HCEC 1CT (cell line): ENCODE measurements at regions not wholly inside any gene's neighbourhood (a gene's known extent, or its start where the extent isn't known, plus 50 kb on each side); places are given as distances from the start of the nearest gene placed in this dataset.

Source experiments
- DNase-seq: peaks from one replicate; pipeline ENCODE4 v3.0.0-alpha.2; 2017

- DNase-seq: no peak
These were observed 842.0 kb downstream of the HACE1 start for GRCh38 chr6:104017410-104018381.

GRCh38 chr6:104014163-104014959, 845.4 kb downstream of the HACE1 start:
- DNase-seq: no peak

- DNase-seq: no peak
These were observed 846.3 kb downstream of the HACE1 start for GRCh38 chr6:104013312-104013971.

DNA sequence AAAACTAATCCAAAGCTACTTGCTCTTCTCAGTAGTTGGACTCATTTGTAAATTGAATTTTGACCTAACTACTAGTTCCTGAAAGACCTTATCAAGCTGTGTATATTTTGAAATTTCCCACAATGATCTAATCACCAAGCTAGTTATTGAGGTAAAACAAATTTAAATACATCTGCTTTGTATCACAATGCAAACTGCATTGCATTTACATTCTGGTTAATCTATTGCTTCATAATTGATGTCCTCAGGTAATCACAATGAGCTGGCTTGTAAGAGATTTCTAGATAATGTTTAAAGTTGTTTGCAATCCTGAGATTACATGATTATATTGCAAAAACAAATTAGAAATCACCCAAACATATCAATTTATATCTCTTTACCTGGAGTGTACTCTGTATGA, 848.8 kb downstream of the HACE1 start:
- DNase-seq: no peak

DNA sequence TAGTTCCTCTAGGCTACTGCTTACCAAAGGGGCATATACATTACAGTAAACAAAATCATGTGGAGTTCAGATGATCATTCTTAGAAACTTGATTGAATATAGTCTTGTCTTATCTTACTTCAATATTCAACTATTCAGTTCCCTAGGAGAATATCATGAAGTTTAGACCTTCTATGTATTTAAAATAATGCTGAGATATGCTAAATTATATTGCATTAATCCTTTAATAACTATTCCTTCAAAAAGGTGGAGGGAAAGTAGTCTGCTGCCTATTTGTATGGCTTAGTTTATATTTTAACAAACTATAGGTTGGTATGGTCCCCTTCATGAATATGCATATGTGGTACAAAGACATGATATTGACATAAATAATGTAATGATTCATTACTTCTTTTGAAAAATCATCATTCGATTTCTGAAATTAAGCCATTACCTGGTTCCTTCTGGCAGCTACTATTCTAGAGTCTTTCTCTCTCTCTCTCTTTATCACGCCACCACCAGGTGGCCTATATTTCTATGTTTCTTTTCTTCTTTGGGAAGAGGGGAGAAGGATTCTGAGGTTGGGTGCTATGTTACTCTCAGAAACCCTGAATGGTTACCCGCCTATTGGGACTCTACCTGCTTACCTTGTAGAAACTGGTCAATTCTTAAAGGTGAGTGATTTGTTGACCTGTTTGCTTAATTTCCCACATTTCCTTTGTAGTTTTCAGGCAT, 855.8 kb downstream of the HACE1 start:
- no peak for DNase-seq

DNA sequence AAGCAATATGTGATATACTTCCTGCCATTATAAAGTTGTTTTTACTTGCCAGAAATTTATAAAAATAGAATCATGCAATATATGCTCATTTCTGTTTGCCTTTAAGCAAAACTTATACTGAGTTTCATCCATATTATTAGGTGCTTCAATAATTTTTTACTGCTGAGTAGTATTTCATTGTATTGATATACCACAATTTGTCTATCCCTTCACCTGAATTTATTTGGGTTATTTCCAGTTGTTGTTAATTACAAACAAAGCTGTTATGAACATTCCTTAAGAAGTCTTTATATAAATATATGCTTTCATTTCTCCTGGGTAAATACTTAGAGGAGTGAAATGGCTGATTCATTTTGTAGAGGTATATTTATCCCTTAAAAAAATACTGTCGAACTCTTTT, 864.1 kb downstream of the HACE1 start:
- DNase-seq: no peak

- DNase-seq: no peak
These were observed 875.9 kb downstream of the HACE1 start for GRCh38 chr6:103983860-103984259.

- DNase-seq: no peak
These were observed 876.7 kb downstream of the HACE1 start for GRCh38 chr6:103983011-103983410.

DNA sequence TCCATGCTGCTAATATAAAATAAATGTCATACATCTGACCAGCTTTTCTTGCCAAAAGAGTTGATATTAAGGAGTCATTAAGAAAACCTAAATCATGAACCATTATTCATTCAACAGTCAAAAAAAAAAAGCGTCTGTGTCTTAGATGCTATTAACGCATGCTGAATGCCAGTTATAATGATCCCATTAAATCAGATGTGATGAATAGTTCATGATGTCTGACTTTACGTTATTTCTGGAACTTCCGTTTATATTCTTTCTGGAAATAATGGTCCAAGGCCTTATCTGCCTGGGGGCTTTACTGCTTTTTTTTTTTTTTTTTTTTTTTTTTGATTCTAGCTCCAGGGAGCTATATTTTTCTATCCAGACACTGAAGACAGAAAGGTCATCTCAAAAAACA, 877.1 kb downstream of the HACE1 start:
- DNase-seq: no peak

- DNase-seq: no peak
These were observed 880.4 kb downstream of the HACE1 start for GRCh38 chr6:103979308-103979707.

- DNase-seq: no peak
These were observed 922.3 kb downstream of the HACE1 start for GRCh38 chr6:103937389-103937788.

GRCh38 chr6:103925317-103925716, 934.4 kb downstream of the HACE1 start:
- DNase-seq: no peak

DNA sequence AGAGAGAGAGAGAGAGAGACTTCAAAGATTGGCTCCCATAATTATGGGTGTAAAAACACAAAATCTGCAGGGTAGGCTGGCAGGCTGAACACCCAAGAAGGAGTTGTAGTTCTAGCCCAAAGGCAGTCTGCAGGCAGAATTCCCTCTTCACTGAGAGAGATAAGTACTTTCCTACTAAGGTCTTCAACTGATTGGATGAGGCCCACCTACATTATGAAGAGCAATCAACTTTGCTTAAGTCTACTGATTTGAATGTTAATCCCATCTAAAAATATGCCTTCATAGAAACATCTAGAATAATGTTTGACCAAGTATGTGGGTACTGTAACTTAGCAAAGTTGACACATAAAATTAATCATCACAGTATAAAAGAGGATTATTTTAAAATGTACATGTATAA, 949.7 kb downstream of the HACE1 start:
- DNase-seq: no peak

DNA sequence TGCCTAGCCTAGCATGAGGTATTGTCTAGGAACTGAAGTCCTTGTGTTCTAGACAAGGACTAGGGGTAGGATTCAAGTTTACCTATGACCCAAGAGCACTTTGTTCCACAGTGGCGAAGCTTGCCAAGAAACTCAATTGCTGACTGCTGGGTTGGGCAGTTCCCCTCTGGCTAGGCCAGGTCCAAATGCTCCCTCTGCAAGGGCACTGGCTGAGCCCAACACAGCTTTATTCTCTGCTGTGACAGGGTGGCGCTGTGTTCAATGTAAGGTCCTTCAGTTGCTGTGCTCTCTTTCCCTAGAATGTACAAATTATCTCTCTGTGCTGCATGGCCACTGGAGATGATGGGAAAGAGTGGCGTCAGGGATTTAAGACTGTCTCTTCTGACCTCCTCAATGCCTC, 950.8 kb downstream of the HACE1 start:
- DNase-seq: no peak

- DNase-seq: no peak
These were observed 964.6 kb downstream of the HACE1 start for GRCh38 chr6:103895136-103895535.

- no peak for DNase-seq
These were observed 966.6 kb downstream of the HACE1 start for GRCh38 chr6:103893141-103893581.

- DNase-seq: no peak
These were observed 972.8 kb downstream of the HACE1 start for GRCh38 chr6:103886951-103887350.

- no peak for DNase-seq
These were observed 974.3 kb downstream of the HACE1 start for GRCh38 chr6:103885446-103885845.

GRCh38 chr6:103879800-103880199, 979.9 kb downstream of the HACE1 start:
- DNase-seq: no peak

DNA sequence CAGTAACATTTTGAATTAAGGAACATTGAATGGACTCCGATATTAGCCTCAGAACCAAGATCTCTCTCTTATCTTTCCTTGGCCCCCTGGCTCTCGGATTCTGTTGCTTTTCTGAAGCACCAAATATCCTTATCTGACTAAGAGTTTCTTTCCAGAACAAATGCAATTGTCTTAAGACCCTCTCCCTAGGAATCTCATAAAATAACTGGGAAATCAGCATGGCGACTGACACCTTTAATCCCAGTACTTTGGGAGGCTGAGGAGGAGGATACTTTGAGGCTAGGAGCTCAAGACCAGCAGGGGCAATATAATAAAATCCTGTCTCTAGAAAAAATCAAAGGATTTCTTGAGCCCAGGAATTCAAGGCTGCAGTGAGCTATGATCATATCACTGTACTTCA, 984.5 kb downstream of the HACE1 start:
- no peak for DNase-seq

- no peak for DNase-seq
These were observed 985.1 kb downstream of the HACE1 start for GRCh38 chr6:103874575-103874974.

- DNase-seq: no peak
These were observed 987.0 kb downstream of the HACE1 start for GRCh38 chr6:103872678-103873077.

- DNase-seq: no peak
These were observed 987.5 kb downstream of the HACE1 start for GRCh38 chr6:103872233-103872632.
